ENCODE measurements at regions not wholly inside any gene's neighbourhood (a gene's known extent, or its start where the extent isn't known, plus 50 kb on each side); places are given as distances from the start of the nearest gene placed in this dataset.

GRCh38 chr1:57889676-57890320 lies 465.9 kb upstream of the DAB1 start:
- Histone ChIP-seq H3K27me3 (ENCODE audit: control insufficient read depth in 4 of 4, insufficient read depth in 4 of 4, low read length in 3 of 4) (peaks cover 0 to 4% (median 0%) of the 10 kb centered on the region in 4 donors), H3K9me3 (ENCODE audit: control insufficient read depth in 4 of 4, low read length in 3 of 4) (no peaks in the 10 kb centered on the region), H3K36me3 (ENCODE audit: control insufficient read depth in 4 of 4, insufficient read depth in 3 of 4, low read depth in 1 of 4, low read length in 3 of 4) (no peaks in the 10 kb centered on the region), H3K4me1 (ENCODE audit: control insufficient read depth in 4 of 4, insufficient read depth in 4 of 4, low read length in 3 of 4) (peaks cover 0 to 1% (median 0%) of the 10 kb centered on the region in 4 donors), H3K27ac (ENCODE audit: low read depth in 1 of 2, low read length in 2 of 2) (no peak overlapping the region), H3K9ac (ENCODE audit: low read depth in 1 of 2, low read length in 2 of 2) (no peak overlapping the region), H3K4me3 (ENCODE audit: low read depth in 1 of 3, low read length in 3 of 3) (no peak overlapping the region)
- TF ChIP-seq NR2F2 (IDR thresholded peaks at IDR 0.05) = no peak
- no peak for TF ChIP-seq RXRA (IDR thresholded peaks at IDR 0.05)
- TF ChIP-seq, protein P1, sequence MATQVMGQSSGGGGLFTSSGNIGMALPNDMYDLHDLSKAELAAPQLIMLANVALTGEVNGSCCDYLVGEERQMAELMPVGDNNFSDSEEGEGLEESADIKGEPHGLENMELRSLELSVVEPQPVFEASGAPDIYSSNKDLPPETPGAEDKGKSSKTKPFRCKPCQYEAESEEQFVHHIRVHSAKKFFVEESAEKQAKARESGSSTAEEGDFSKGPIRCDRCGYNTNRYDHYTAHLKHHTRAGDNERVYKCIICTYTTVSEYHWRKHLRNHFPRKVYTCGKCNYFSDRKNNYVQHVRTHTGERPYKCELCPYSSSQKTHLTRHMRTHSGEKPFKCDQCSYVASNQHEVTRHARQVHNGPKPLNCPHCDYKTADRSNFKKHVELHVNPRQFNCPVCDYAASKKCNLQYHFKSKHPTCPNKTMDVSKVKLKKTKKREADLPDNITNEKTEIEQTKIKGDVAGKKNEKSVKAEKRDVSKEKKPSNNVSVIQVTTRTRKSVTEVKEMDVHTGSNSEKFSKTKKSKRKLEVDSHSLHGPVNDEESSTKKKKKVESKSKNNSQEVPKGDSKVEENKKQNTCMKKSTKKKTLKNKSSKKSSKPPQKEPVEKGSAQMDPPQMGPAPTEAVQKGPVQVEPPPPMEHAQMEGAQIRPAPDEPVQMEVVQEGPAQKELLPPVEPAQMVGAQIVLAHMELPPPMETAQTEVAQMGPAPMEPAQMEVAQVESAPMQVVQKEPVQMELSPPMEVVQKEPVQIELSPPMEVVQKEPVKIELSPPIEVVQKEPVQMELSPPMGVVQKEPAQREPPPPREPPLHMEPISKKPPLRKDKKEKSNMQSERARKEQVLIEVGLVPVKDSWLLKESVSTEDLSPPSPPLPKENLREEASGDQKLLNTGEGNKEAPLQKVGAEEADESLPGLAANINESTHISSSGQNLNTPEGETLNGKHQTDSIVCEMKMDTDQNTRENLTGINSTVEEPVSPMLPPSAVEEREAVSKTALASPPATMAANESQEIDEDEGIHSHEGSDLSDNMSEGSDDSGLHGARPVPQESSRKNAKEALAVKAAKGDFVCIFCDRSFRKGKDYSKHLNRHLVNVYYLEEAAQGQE (IDR thresholded peaks at IDR 0.05) = no peak
- TF ChIP-seq YY1 (IDR thresholded peaks at IDR 0.05) = no peak
- TF ChIP-seq EGR1 (IDR thresholded peaks at IDR 0.05; ENCODE audit: low read depth in 2 of 2) = no peak
- no peak for TF ChIP-seq JUND (IDR thresholded peaks at IDR 0.05)
- no peak for TF ChIP-seq FOXA2 (IDR thresholded peaks at IDR 0.05)
- TF ChIP-seq TAF1 (conservative IDR thresholded peaks at IDR 0.05) = no peak
- WGBS = 79% methylated on average over 7 of the region's 7 CpGs
- DNase-seq (ENCODE audit: low spot score) = no peak

DNA sequence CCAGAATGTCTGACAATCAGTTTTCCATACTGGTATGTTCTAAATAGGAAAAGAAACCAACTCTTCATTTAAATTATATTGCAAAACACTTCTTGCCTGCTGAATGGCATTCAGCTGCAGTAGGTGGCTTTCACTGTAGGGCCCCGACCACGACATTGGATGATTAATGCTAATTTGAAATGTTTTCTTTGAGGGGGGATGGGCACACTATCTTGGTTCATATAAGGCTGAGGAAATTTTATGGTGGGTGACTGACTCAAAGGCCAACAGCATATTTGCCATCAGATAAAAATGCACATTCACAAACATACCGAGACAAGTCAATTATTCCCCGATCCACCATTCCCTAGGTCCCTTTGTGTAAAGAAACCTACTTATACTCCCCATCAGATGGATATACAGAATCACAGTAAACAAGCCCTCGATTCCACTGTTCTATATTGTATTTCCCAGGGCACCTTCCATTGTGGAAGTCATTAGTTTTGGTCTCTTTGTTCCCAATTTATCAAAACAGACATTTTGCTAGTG lies 464.2 kb upstream of the DAB1 start:
- peaks cover 0 to 1% (median 0%) of the 10 kb centered on the region in 4 donors for H3K4me1 ChIP-seq (ENCODE audit: control insufficient read depth in 4 of 4, insufficient read depth in 4 of 4, low read length in 3 of 4)
- H3K27ac ChIP-seq (ENCODE audit: low read depth in 1 of 2, low read length in 2 of 2) = no peak overlapping the region
- no peaks in the 10 kb centered on the region for H3K27me3 ChIP-seq (ENCODE audit: control insufficient read depth in 4 of 4, insufficient read depth in 4 of 4, low read length in 3 of 4)
- TF ChIP-seq EGR1 (IDR thresholded peaks at IDR 0.05; ENCODE audit: low read depth in 2 of 2) = no peak
- no peak for TF ChIP-seq SP1 (IDR thresholded peaks at IDR 0.05)
- TF ChIP-seq, protein P1 (IDR thresholded peaks at IDR 0.05) = no peak
- TF ChIP-seq FOXA1 (IDR thresholded peaks at IDR 0.05) = no peak
- 61% methylated on average over 5 of the region's 5 CpGs for WGBS
- DNase-seq (ENCODE audit: low spot score) = no peak
- no peaks in the 10 kb centered on the region for H3K36me3 ChIP-seq (ENCODE audit: control insufficient read depth in 4 of 4, insufficient read depth in 3 of 4, low read depth in 1 of 4, low read length in 3 of 4)
- H3K9me3 ChIP-seq (ENCODE audit: control insufficient read depth in 4 of 4, low read length in 3 of 4) = no peaks in the 10 kb centered on the region
- no peak overlapping the region for H3K4me3 ChIP-seq (ENCODE audit: low read depth in 1 of 3, low read length in 3 of 3)
- H3K9ac ChIP-seq (ENCODE audit: low read depth in 1 of 2, low read length in 2 of 2) = no peak overlapping the region

- H3K36me3 ChIP-seq (ENCODE audit: control insufficient read depth in 4 of 4, insufficient read depth in 3 of 4, low read depth in 1 of 4, low read length in 3 of 4) = no peaks in the 10 kb centered on the region
- no peak for DNase-seq (ENCODE audit: low spot score)
Observed at GRCh38 chr1:57886376-57886775, 462.5 kb upstream of the DAB1 start.

More at GRCh38 chr1:57886376-57886775, 462.5 kb upstream of the DAB1 start:
- Histone ChIP-seq H3K27ac (ENCODE audit: low read depth in 1 of 2, low read length in 2 of 2) (no peak overlapping the region), H3K9me3 (ENCODE audit: control insufficient read depth in 4 of 4, low read length in 3 of 4) (no peaks in the 10 kb centered on the region), H3K4me1 (ENCODE audit: control insufficient read depth in 4 of 4, insufficient read depth in 4 of 4, low read length in 3 of 4) (peaks cover 0 to 1% (median 0%) of the 10 kb centered on the region in 4 donors), H3K4me3 (ENCODE audit: low read depth in 1 of 3, low read length in 3 of 3) (no peak overlapping the region), H3K9ac (ENCODE audit: low read depth in 1 of 2, low read length in 2 of 2) (no peak overlapping the region), H3K27me3 (ENCODE audit: control insufficient read depth in 4 of 4, insufficient read depth in 4 of 4, low read length in 3 of 4) (no peaks in the 10 kb centered on the region)
- TF ChIP-seq HNF4G (IDR thresholded peaks at IDR 0.05) (no peak), CTCF (IDR thresholded peaks at IDR 0.05; ENCODE audit: low read depth, low read length, missing input control) (no peak), ZBTB33 (IDR thresholded peaks at IDR 0.05) (no peak), FOXA2 (IDR thresholded peaks at IDR 0.05) (no peak), NR2F2 (IDR thresholded peaks at IDR 0.05) (no peak)
- WGBS = 91% methylated on average over 7 of the region's 7 CpGs

Measured in liver (tissue), 8 donors.